Activated T-cell treated with anti-CD3 and anti-CD28 coated beads for 24 hours (primary cell): ENCODE measurements at regions not wholly inside any gene's neighbourhood (a gene's known extent, or its start where the extent isn't known, plus 50 kb on each side); places are given as distances from the start of the nearest gene placed in this dataset.

Experiments
- DNase-seq: peaks from one replicate; pipeline ENCODE4 v3.0.0-alpha.2; 2020; ENCODE audit warnings: low read depth

DNA sequence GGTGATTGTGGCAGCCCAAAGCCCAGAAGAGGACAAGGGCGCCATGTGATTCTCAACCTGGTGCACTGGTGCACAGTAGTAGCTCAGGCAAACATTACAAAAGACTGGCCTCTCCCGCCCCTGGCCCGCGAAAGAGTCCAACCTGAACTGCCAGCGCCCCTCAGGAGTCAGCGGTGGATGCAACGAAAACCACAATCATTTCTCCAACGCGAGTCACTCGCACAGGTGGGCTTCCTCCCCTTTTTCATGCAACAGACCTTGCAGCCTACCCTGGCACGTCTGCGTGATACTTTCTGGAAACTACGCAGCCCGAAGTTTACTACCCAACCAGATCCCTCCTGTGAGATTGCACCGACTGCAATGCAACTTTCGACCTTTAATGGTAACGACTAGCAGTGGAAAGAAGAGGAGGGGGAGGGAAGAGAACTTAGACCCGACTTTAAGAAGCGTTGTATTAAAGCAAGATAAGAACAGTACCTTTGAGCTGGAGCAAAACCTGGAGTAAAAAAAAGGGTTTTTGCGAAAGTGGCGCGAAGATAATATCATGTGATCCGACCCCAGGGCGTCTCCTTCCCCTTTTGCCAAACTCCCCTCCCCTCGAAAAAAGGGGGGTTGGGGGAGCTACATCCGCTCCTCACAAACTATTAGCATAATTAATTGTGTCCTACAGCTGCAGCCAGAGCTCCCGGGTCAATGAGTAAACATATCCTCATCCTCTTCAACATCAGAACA is 63.3 kb upstream of the CCDC160 start:
- no peak for DNase-seq

DNA sequence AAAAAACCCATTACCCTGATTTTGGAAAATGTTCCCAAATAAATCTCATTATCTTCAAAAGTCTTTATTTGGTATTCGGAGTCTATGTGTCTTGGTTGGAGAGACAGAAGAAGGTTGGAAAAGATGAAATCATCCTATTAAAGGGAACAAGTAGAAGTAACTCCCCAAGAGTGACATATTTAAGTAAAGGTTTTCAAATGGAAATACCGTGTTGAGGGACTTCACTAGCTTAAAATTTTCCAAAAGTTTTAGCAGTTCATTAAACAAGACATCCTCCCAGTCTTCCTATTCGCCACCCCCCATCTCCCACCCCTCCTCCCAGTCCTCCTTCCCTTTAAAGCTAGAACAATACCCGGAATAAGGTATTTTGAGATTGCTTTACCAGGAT is 62.7 kb upstream of the CCDC160 start:
- no peak for DNase-seq

DNA sequence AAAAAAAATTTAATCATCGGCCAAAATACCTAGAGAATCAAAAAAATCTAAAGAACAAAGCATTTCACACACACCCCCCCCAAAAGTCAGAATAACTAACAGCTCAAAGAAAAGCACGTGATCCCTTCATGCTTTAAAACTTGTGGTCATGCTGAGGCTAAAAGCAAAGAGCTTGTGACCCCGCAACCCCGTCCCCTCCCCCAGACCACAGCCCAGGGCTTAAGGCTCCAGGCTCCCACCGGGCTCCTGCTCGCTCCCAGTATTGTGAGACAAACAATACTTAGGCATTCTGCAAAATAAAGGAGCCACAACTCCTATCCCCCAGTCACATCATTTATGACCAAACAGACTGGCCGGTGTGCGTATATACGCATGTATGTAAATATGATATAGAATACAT is 62.1 kb upstream of the CCDC160 start:
- DNase-seq, result no peak

DNA sequence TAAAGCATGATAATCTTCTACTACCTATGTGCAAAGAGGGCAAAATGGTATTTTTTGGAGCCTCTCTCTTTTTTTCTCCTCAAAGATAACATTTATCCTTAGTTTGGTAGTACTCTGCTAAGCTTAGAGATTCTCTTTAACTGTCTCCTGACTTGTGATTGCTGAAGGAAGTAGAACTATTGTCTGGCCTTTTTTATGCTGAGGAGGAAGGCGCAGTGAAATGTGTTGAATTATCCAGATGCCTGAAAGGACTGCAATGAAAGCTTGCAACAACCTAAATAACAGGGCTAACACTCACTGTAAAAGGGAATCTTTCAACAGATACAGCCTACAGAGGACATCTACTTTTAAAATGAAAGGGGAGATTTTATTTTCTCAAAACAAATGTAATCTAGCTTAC is 59.5 kb upstream of the CCDC160 start:
- no peak for DNase-seq

DNA sequence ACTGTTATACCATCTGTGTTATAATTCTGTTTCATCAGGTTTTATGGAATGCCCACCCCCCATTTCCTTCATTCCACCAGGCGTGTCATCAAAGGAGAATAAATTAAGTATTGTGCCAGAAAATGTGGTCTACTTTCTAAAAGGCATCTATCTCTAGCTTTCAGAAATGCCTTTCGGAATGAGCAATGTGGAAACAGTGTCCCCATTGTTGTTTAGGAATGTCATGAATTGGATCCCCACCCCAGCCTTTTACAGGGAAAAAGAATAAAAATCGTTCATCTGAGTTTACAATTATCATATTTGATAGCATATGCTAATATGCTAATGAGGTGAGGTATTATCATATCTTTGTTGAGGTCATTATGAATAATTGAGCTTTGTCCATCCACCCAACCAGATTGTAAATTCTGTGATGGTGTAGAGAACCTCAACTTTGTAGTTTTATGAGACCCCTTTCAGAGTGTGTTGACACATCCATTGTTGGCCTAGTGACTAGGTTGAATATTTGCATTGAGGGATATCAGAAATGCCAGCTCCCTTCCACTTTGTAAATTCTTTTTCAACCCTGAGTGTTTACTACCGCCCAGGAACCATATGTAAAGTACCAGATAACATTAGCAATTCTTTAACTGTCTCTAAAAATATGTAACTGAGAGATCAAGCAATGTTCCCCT is 56.2 kb upstream of the CCDC160 start:
- no peak for DNase-seq

DNA sequence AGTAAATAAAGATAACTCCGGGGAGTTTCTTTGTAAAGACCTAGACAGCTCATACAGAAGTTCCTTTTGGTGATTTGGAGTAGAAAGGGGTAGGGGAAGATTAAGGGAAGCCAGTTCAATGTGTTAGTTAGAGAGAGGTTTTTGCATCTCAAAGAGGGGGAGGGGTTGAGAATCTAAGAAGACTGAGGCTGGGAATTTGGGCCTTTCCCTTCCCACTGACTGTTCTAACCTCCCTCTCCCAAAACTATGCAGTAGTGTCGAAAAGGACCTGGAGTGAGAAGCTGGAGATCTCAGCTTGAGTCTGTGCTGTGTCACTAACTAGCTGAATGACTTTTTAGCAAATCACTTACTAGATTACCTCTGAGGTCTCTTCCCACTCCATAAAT is 55.7 kb upstream of the CCDC160 start:
- DNase-seq, result no peak

DNA sequence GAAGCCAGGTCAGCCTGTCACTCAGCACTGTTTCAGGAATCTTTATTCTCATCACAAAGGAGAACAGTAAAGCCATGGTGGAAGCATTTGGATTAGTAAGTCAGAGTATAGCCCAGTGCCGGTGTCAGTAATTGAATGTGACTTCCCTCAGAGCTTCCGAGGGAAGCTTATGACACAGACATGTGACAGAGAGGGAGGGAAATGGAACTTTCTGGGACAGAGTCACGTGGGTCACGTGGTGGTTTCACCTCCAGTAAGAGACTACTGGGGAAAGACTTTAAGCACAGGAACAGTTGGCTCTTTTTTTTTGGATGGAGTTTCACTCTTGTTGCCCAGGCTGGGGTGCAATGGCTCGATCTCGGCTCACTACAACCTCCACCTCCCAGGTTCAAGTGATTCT is 53.3 kb upstream of the CCDC160 start:
- DNase-seq, result no peak

DNA sequence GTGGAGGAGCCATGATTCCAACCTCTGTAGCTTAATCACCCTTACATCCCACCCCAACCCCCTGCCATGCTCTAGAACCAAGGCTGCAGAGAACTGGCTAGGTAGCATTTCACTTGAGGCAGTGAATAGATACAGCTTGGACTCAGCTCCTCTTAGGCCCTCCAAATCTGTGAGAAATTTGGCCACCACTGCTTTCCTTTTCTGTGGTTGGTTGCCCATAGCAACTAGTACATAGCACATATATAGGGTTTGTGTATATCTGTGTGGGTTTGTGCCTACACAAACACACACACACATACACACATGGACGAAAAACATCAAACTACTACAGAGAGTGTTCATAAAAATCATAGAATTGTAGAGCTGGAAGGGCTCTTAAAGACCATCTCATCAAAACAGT is 52.0 kb upstream of the CCDC160 start:
- DNase-seq, result no peak

DNA sequence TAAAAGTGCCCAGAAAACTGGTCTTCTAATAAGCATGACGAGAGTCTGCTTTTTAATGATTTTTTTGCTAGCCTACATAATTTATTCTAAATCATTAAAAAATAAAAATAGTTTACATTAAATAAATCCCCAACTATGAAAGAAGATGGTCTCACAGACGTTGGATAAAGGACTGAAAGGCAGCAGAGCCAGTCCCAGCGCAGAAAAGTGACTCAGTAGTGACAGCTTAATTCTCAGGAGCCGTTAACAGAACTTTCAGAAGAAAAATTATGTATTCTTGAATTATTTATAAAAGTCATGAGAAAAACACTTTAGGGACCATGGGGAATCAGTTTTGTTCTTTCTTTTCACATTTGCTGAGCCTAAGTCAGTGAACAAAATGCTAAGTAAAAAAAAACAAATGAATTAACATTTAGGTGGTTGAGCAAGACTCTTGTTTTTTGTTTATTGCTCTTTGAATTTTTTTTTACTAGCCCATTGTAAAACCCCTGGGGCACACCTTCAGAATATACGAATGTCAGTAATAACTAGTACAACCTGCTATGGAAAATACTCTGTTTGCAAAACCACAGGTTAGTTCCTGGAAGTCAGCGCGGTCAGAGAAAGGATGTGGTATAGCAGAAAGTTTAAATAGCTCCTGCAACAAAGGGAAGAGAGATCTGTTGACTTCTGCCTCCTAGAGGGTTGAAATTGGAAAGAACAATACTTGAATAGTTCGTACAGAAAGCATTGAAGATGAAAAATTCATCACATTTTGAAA is 50.4 kb upstream of the CCDC160 start:
- peak; percentile 36 for DNase-seq
